IMR-90 (cell line): ENCODE measurements at regions not wholly inside any gene's neighbourhood (a gene's known extent, or its start where the extent isn't known, plus 50 kb on each side); places are given as distances from the start of the nearest gene placed in this dataset.

Source experiments
- ATAC-seq: fragments of 200-7000 bp; cut with Tn5 transposase; 2 replicates; pipeline ENCODE4 v1.9.1; 2020; ENCODE audit warnings: low read depth, mild to moderate bottlenecking, moderate library complexity
- BruUV-seq: library from RNA; stranded (reverse); fragments of 400-500 nt; replicated peaks from 2 replicates; lab custom pipeline; 2021; lab: Mats Ljungman, UMichigan
- CTCF ChIA-PET: fragments of 300-600 bp; formaldehyde crosslinking; extraction: SDS; loops from one replicate; lab custom pipeline; 2021; ENCODE audit warnings: antibody characterized with exemption; lab: Yijun Ruan, JAX
- POLR2A ChIA-PET: fragments of 300-600 bp; sonication (Branson Sonifier 250); formaldehyde crosslinking; loops from one replicate; lab custom pipeline; 2022; ENCODE audit warnings: antibody characterized with exemption; ENCODE audit not compliant: unreplicated experiment; lab: Charles Lee
- DNase-seq: peaks from one replicate; pipeline ENCODE4 v3.0.0; 2013
- H2AFZ ChIP-seq: replicated peaks from 2 replicates; pipeline ENCODE3; 2013; ENCODE audit warnings: low read length, mild to moderate bottlenecking; ENCODE audit not compliant: poor library complexity
- H2AK5ac ChIP-seq: 2 replicates; pipeline ENCODE4 v1.6.1; 2013; ENCODE audit warnings: low read depth, low read length, inconsistent platforms
- H2AK9ac ChIP-seq: replicated peaks from 2 replicates; pipeline ENCODE3; 2013; ENCODE audit warnings: mild to moderate bottlenecking, low read depth, low read length, moderate library complexity; ENCODE audit not compliant: poor library complexity
- H2BK120ac ChIP-seq: 2 replicates; pipeline ENCODE4 v1.6.1; 2013; ENCODE audit warnings: low read depth, low read length, inconsistent platforms
- H2BK15ac ChIP-seq: 3 replicates; pipeline ENCODE4 v1.6.1; 2013; ENCODE audit warnings: low read depth, low read length, inconsistent platforms
- H2BK20ac ChIP-seq: 2 replicates; pipeline ENCODE4 v1.6.1; 2013; ENCODE audit warnings: low read depth, mild to moderate bottlenecking, inconsistent platforms, low read length, moderate library complexity
- H2BK5ac ChIP-seq: 2 replicates; pipeline ENCODE4 v1.6.1; 2013; ENCODE audit warnings: mild to moderate bottlenecking, low read depth, low read length, inconsistent platforms; ENCODE audit not compliant: poor library complexity, severe bottlenecking
- H3K14ac ChIP-seq: replicated peaks from 2 replicates; pipeline ENCODE4 v1.6.1; 2013; ENCODE audit warnings: low read depth, low read length, inconsistent platforms
- H3K18ac ChIP-seq: 2 replicates; pipeline ENCODE4 v1.6.1; 2013; ENCODE audit warnings: low read depth, low read length, control low read depth
- H3K23ac ChIP-seq: 2 replicates; pipeline ENCODE4 v1.6.1; 2013; ENCODE audit warnings: low read depth, low read length, inconsistent platforms
- H3K27ac ChIP-seq: 2 replicates; pipeline ENCODE4 v1.5.1; 2013; ENCODE audit warnings: mild to moderate bottlenecking, control low read depth, low read length; ENCODE audit not compliant: insufficient read depth
- H3K27me3 ChIP-seq: 2 replicates; pipeline ENCODE4 v1.6.1; 2013; ENCODE audit warnings: low read length; ENCODE audit not compliant: control insufficient read depth, insufficient read depth
- H3K36me3 ChIP-seq: 2 replicates; pipeline ENCODE4 v1.6.1; 2013; ENCODE audit warnings: low read length, mixed read lengths; ENCODE audit not compliant: control insufficient read depth, insufficient read depth
- H3K4ac ChIP-seq: 2 replicates; pipeline ENCODE4 v1.6.1; 2013; ENCODE audit warnings: low read depth, low read length, inconsistent platforms
- H3K4me1 ChIP-seq: 2 replicates; pipeline ENCODE4 v1.6.1; 2013; ENCODE audit warnings: low read length, mixed read lengths; ENCODE audit not compliant: control insufficient read depth, insufficient read depth
- H3K4me2 ChIP-seq: 2 replicates; pipeline ENCODE4 v1.6.1; 2013; ENCODE audit warnings: low read depth, mild to moderate bottlenecking, control low read depth, low read length, moderate library complexity
- H3K4me3 ChIP-seq: 2 replicates; pipeline ENCODE4 v1.5.1; 2013; ENCODE audit warnings: low read depth, mild to moderate bottlenecking, control low read depth, low read length, moderate library complexity; ENCODE audit not compliant: insufficient read depth
- H3K56ac ChIP-seq: 2 replicates; pipeline ENCODE4 v1.6.1; 2013; ENCODE audit warnings: low read length, inconsistent platforms; ENCODE audit not compliant: insufficient read depth; ENCODE audit errors: extremely low read depth
- H3K79me1 ChIP-seq, 2 experiments: 2 replicates each; pipeline ENCODE4 v1.6.1; 2013; ENCODE audit warnings: low read length in 2 of 2, inconsistent platforms in 1 of 2, low read depth in 1 of 2
- H3K9ac ChIP-seq: 2 replicates; pipeline ENCODE4 v1.6.1; 2013; ENCODE audit warnings: low read depth, low read length, control low read depth
- H3K9me1 ChIP-seq: 2 replicates; pipeline ENCODE4 v1.6.1; 2013; ENCODE audit warnings: low read length, inconsistent platforms; ENCODE audit not compliant: insufficient read depth
- H3K9me3 ChIP-seq: 2 replicates; pipeline ENCODE4 v1.6.1; 2013; ENCODE audit warnings: low read length; ENCODE audit not compliant: control insufficient read depth, insufficient read depth
- H4K20me1 ChIP-seq: 2 replicates; pipeline ENCODE4 v1.6.1; 2013; ENCODE audit warnings: low read length, inconsistent platforms; ENCODE audit not compliant: insufficient read depth
- H4K5ac ChIP-seq: 2 replicates; pipeline ENCODE4 v1.6.1; 2013; ENCODE audit warnings: mild to moderate bottlenecking, low read depth, low read length, control low read depth
- H4K8ac ChIP-seq, 2 experiments: 2 replicates each; pipeline ENCODE4 v1.6.1; 2013; ENCODE audit warnings: low read depth in 2 of 2, low read length in 2 of 2, control low read depth in 1 of 2, inconsistent platforms in 1 of 2
- H4K91ac ChIP-seq: 2 replicates; pipeline ENCODE4 v1.6.1; 2013; ENCODE audit warnings: low read depth, low read length, inconsistent platforms; ENCODE audit not compliant: insufficient read depth
- BHLHE40 ChIP-seq: fragments of 150-350 bp; IDR thresholded peaks from 2 replicates; pipeline ENCODE4 v1.6.1; 2016; ENCODE audit warnings: mild to moderate bottlenecking, low read depth, low read length
- CHD1 ChIP-seq: IDR thresholded peaks from 2 replicates; pipeline ENCODE4 v1.6.1; 2012; ENCODE audit warnings: low read depth, low read length, improper control_type of control experiment
- MAFK ChIP-seq: IDR thresholded peaks from 2 replicates; pipeline ENCODE4 v1.6.1; 2012; ENCODE audit warnings: low read depth, low read length, improper control_type of control experiment
- MXI1 ChIP-seq: IDR thresholded peaks from 2 replicates; pipeline ENCODE4 v1.6.1; 2012; ENCODE audit warnings: low read depth, mild to moderate bottlenecking, low read length, moderate library complexity, borderline replicate concordance
- NFE2L2 ChIP-seq: fragments of 150-350 bp; IDR thresholded peaks from 2 replicates; pipeline ENCODE4 v1.6.1; 2016; ENCODE audit warnings: low read depth, mild to moderate bottlenecking, low read length
- POLR2A ChIP-seq: IDR thresholded peaks from 2 replicates; pipeline ENCODE4 v1.6.1; 2012; ENCODE audit warnings: mild to moderate bottlenecking, low read depth, low read length
- RAD21 ChIP-seq: IDR thresholded peaks from 2 replicates; pipeline ENCODE4 v1.6.1; 2012; ENCODE audit warnings: low read length, improper control_type of control experiment
- RCOR1 ChIP-seq: IDR thresholded peaks from 2 replicates; pipeline ENCODE4 v1.6.1; 2012; ENCODE audit warnings: mild to moderate bottlenecking, low read length, improper control_type of control experiment; ENCODE audit not compliant: insufficient replicate concordance
- WGBS, 2 experiments: methylation state at CpG; one replicate each; pipeline versions ENCODE4 v1.1.5 to v1.1.7; 2013; ENCODE audit warnings: missing lambda C conversion rate in 2 of 2; ENCODE audit not compliant: insufficient read length in 1 of 2; ENCODE audit errors: extremely low coverage in 2 of 2; 5-methylcytosine and 5-hydroxymethylcytosine counted together
- dilution Hi-C: fragments of 300-500 bp; cut with HindIII; formaldehyde crosslinking; loops from one replicate; pipeline ENCODE4 v1.14.3; 2018; ENCODE audit warnings: low sequenced_read_pairs; ENCODE audit not compliant: unreplicated experiment
- in situ Hi-C: fragments of 300-500 bp; cut with MboI; formaldehyde crosslinking; loops from 3 replicates; pipeline ENCODE4 v1.14.3; 2019; ENCODE audit warnings: low sequenced_read_pairs, inconsistent platforms, mixed read lengths
- intact Hi-C: fragments of 100-400 bp; cut with micrococcal nuclease; formaldehyde crosslinking; loops from 2 replicates; pipeline ENCODE4 v1.10.0; 2022
- TF ChIP-seq, protein P1 (sequence below): fragments of 150-350 bp; IDR thresholded peaks from 2 replicates; pipeline ENCODE4 v1.6.1; 2017; ENCODE audit warnings: mild to moderate bottlenecking, antibody characterized with exemption, low read length, low read depth
- TF ChIP-seq, protein P2 (sequence below): fragments of 150-350 bp; IDR thresholded peaks from 2 replicates; pipeline ENCODE4 v1.6.1; 2016; ENCODE audit warnings: low read depth, mild to moderate bottlenecking, low read length, moderate library complexity, borderline replicate concordance

GRCh38 chr9:99490729-99491128 lies 268.6 kb downstream of the SEC61B start:
- no peak overlapping the region for H3K9ac ChIP-seq
- H4K5ac ChIP-seq, result no peak overlapping the region
- ChIA-PET POLR2A (no interaction called here), CTCF (interaction anchor here (1.0 kb wide), 1 partner anchor 21 kb away, joined by 3 read pairs; no protein-coding TSS in a partner anchor)
- no CpG with 5 or more reads among the region's 3 CpGs for WGBS, 2 experiments
- H3K4ac ChIP-seq, result no peak overlapping the region
- no peak overlapping the region for H3K18ac ChIP-seq
- dilution Hi-C loops (no loop called here), intact Hi-C loops (loop anchor here (10.0 kb wide), 1 partner anchor 126 kb away; no protein-coding TSS in a partner anchor), in situ Hi-C loops (no loop called here)
- no peaks in the 10 kb centered on the region; the same call in 1 of the 2 replicates for H3K27me3 ChIP-seq
- no peak overlapping the region for H3K4me2 ChIP-seq
- H4K91ac ChIP-seq, result no peak overlapping the region
- H2AFZ ChIP-seq, result no peak overlapping the region
- peaks cover 3% of the 10 kb centered on the region for H3K9me1 ChIP-seq
- no peak overlapping the region for H3K23ac ChIP-seq
- no peak overlapping the region for H2BK15ac ChIP-seq
- H2AK9ac ChIP-seq, result no peak overlapping the region
- H3K14ac ChIP-seq, result no peak overlapping the region
- no TSS peak for BruUV-seq
- no peak overlapping the region for H3K27ac ChIP-seq
- H2BK120ac ChIP-seq, result no peak overlapping the region
- no peaks in the 10 kb centered on the region for H4K20me1 ChIP-seq
- H3K56ac ChIP-seq, result no peak overlapping the region
- ATAC-seq (peak; percentile 82), DNase-seq (peak; percentile 58)
- H4K8ac ChIP-seq, result no peak overlapping the region
- no peak overlapping the region for H2BK5ac ChIP-seq
- no peaks in the 10 kb centered on the region for H3K9me3 ChIP-seq
- H3K4me3 ChIP-seq, result no peak overlapping the region
- H3K36me3 ChIP-seq, result no peaks in the 10 kb centered on the region
- TF ChIP-seq, protein P1, sequence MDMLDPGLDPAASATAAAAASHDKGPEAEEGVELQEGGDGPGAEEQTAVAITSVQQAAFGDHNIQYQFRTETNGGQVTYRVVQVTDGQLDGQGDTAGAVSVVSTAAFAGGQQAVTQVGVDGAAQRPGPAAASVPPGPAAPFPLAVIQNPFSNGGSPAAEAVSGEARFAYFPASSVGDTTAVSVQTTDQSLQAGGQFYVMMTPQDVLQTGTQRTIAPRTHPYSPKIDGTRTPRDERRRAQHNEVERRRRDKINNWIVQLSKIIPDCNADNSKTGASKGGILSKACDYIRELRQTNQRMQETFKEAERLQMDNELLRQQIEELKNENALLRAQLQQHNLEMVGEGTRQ, result no peak
- no peak for TF ChIP-seq BHLHE40
- TF ChIP-seq MAFK, result no peak
- TF ChIP-seq NFE2L2, result no peak
- no peak for TF ChIP-seq POLR2A
- TF ChIP-seq RCOR1, result no peak
- TF ChIP-seq MXI1, result no peak
- TF ChIP-seq CHD1, result no peak
- TF ChIP-seq, protein P2, sequence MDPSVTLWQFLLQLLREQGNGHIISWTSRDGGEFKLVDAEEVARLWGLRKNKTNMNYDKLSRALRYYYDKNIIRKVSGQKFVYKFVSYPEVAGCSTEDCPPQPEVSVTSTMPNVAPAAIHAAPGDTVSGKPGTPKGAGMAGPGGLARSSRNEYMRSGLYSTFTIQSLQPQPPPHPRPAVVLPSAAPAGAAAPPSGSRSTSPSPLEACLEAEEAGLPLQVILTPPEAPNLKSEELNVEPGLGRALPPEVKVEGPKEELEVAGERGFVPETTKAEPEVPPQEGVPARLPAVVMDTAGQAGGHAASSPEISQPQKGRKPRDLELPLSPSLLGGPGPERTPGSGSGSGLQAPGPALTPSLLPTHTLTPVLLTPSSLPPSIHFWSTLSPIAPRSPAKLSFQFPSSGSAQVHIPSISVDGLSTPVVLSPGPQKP, result no peak
- no peak for TF ChIP-seq RAD21
- no peaks in the 10 kb centered on the region for H3K79me1 ChIP-seq
- no peak overlapping the region for H2AK5ac ChIP-seq
- H3K4me1 ChIP-seq, result peaks cover 7% of the 10 kb centered on the region
- H2BK20ac ChIP-seq, result no peak overlapping the region
